ENCODE measurements at regions not wholly inside any gene's neighbourhood (a gene's known extent, or its start where the extent isn't known, plus 50 kb on each side); places are given as distances from the start of the nearest gene placed in this dataset.
"Not testable (repeated sequence)": the region's sequence is repeated elsewhere in the genome, so short reads cannot be mapped to it uniquely, and the experiment has no call there.

GRCh38 chr2:138239902-138240491 is 261.6 kb upstream of the SPOPL start:
- H3K4me3 ChIP-seq (ENCODE audit: low read depth, low read length) = no peak overlapping the region
- no peak for TF ChIP-seq CTCF (IDR thresholded peaks at IDR 0.05; ENCODE audit: borderline replicate concordance, insufficient read depth, low read depth, low read length)

GRCh38 chr2:138243372-138243771 is 258.2 kb upstream of the SPOPL start:
- TF ChIP-seq CTCF (IDR thresholded peaks at IDR 0.05; ENCODE audit: borderline replicate concordance, insufficient read depth, low read depth, low read length) = no peak
- no peak overlapping the region for H3K4me3 ChIP-seq (ENCODE audit: low read depth, low read length)

- H3K4me3 ChIP-seq (ENCODE audit: low read depth, low read length) = no peak overlapping the region
- TF ChIP-seq CTCF (IDR thresholded peaks at IDR 0.05; ENCODE audit: borderline replicate concordance, insufficient read depth, low read depth, low read length) = no peak
Measured at GRCh38 chr2:138244501-138244925, 257.1 kb upstream of the SPOPL start.

GRCh38 chr2:138245310-138245709 is 256.3 kb upstream of the SPOPL start:
- no peak for TF ChIP-seq CTCF (IDR thresholded peaks at IDR 0.05; ENCODE audit: borderline replicate concordance, insufficient read depth, low read depth, low read length)
- H3K4me3 ChIP-seq (ENCODE audit: low read depth, low read length) = no peak overlapping the region

- no peak overlapping the region for H3K4me3 ChIP-seq (ENCODE audit: low read depth, low read length)
- no peak for TF ChIP-seq CTCF (IDR thresholded peaks at IDR 0.05; ENCODE audit: borderline replicate concordance, insufficient read depth, low read depth, low read length)
Measured at GRCh38 chr2:138247302-138247701, 254.3 kb upstream of the SPOPL start.

- no peak overlapping the region for H3K4me3 ChIP-seq (ENCODE audit: low read depth, low read length)
- no peak for TF ChIP-seq CTCF (IDR thresholded peaks at IDR 0.05; ENCODE audit: borderline replicate concordance, insufficient read depth, low read depth, low read length)
Measured at GRCh38 chr2:138249207-138249606, 252.4 kb upstream of the SPOPL start.

- not testable (repeated sequence) for H3K4me3 ChIP-seq (ENCODE audit: low read depth, low read length)
Measured at GRCh38 chr2:138250843-138251320, 250.7 kb upstream of the SPOPL start.

Measured in GM12875 (cell line).